ENCODE measurements at regions not wholly inside any gene's neighbourhood (a gene's known extent, or its start where the extent isn't known, plus 50 kb on each side); places are given as distances from the start of the nearest gene placed in this dataset.
"Not testable (repeated sequence)": the region's sequence is repeated elsewhere in the genome, so short reads cannot be mapped to it uniquely, and the experiment has no call there.

- H3K4me1 ChIP-seq (ENCODE audit: control insufficient read depth, insufficient read depth, low read length); DNase-seq (ENCODE audit: low read depth, low spot score); H3K27me3 ChIP-seq (ENCODE audit: control insufficient read depth, insufficient read depth, low read length); in situ Hi-C loops (cut with HindIII; ENCODE audit: low pct_unique_long_range_greater_than_20kb, low sequenced_read_pairs); H3K27ac ChIP-seq (ENCODE audit: low read length); CTCF ChIA-PET; intact Hi-C loops (cut with micrococcal nuclease; ENCODE audit: unreplicated experiment); BruUV-seq (replicated peaks); H3K4me3 ChIP-seq (ENCODE audit: low read depth in 2 of 2, low read length in 2 of 2); POLR2A ChIA-PET; H3K9me3 ChIP-seq (ENCODE audit: control insufficient read depth, insufficient read depth, low read depth, low read length); H3K36me3 ChIP-seq (ENCODE audit: control insufficient read depth, insufficient read depth, low read length): not testable (repeated sequence)
- 0 out of 2 replicates have a peak, but pooled peaks have one; percentile 10 for ATAC-seq
Observed at GRCh38 chr2:111445941-111446340, 325.2 kb downstream of the BCL2L11 start.

- in situ Hi-C loops (cut with HindIII; ENCODE audit: low pct_unique_long_range_greater_than_20kb, low sequenced_read_pairs); H3K4me1 ChIP-seq (ENCODE audit: control insufficient read depth, insufficient read depth, low read length); CTCF ChIA-PET; intact Hi-C loops (cut with micrococcal nuclease; ENCODE audit: unreplicated experiment); DNase-seq (ENCODE audit: low read depth, low spot score); POLR2A ChIA-PET; BruUV-seq (replicated peaks); H3K4me3 ChIP-seq (ENCODE audit: low read depth in 2 of 2, low read length in 2 of 2); H3K27ac ChIP-seq (ENCODE audit: low read length); H3K36me3 ChIP-seq (ENCODE audit: control insufficient read depth, insufficient read depth, low read length); ATAC-seq; H3K27me3 ChIP-seq (ENCODE audit: control insufficient read depth, insufficient read depth, low read length); H3K9me3 ChIP-seq (ENCODE audit: control insufficient read depth, insufficient read depth, low read depth, low read length): not testable (repeated sequence)
Observed at GRCh38 chr2:111447482-111447881, 326.8 kb downstream of the BCL2L11 start.

GRCh38 chr2:111448796-111449195 lies 328.1 kb downstream of the BCL2L11 start:
- in situ Hi-C loops (cut with HindIII; ENCODE audit: low pct_unique_long_range_greater_than_20kb, low sequenced_read_pairs); H3K36me3 ChIP-seq (ENCODE audit: control insufficient read depth, insufficient read depth, low read length); H3K27me3 ChIP-seq (ENCODE audit: control insufficient read depth, insufficient read depth, low read length); CTCF ChIA-PET; POLR2A ChIA-PET; ATAC-seq; BruUV-seq (replicated peaks); DNase-seq (ENCODE audit: low read depth, low spot score); H3K4me3 ChIP-seq (ENCODE audit: low read depth in 2 of 2, low read length in 2 of 2); intact Hi-C loops (cut with micrococcal nuclease; ENCODE audit: unreplicated experiment); H3K4me1 ChIP-seq (ENCODE audit: control insufficient read depth, insufficient read depth, low read length); H3K9me3 ChIP-seq (ENCODE audit: control insufficient read depth, insufficient read depth, low read depth, low read length): not testable (repeated sequence)
- peak overlapping the region; percentile 70; the same call in 1 of the 2 replicates for H3K27ac ChIP-seq (ENCODE audit: low read length)

GRCh38 chr2:111450526-111450925 lies 329.8 kb downstream of the BCL2L11 start:
- in situ Hi-C loops (cut with HindIII; ENCODE audit: low pct_unique_long_range_greater_than_20kb, low sequenced_read_pairs); H3K27ac ChIP-seq (ENCODE audit: low read length): not testable (repeated sequence)
- intact Hi-C loops (cut with micrococcal nuclease; ENCODE audit: unreplicated experiment): loop anchor here (10.0 kb wide), 1 partner anchor 326 kb away; the partner anchor contains the start of gene BCL2L11

GRCh38 chr2:111451692-111452199 lies 331.0 kb downstream of the BCL2L11 start:
- BruUV-seq (replicated peaks); DNase-seq (ENCODE audit: low read depth, low spot score); ATAC-seq; POLR2A ChIA-PET; H3K4me1 ChIP-seq (ENCODE audit: control insufficient read depth, insufficient read depth, low read length); H3K36me3 ChIP-seq (ENCODE audit: control insufficient read depth, insufficient read depth, low read length); H3K27me3 ChIP-seq (ENCODE audit: control insufficient read depth, insufficient read depth, low read length); in situ Hi-C loops (cut with HindIII; ENCODE audit: low pct_unique_long_range_greater_than_20kb, low sequenced_read_pairs); CTCF ChIA-PET; H3K9me3 ChIP-seq (ENCODE audit: control insufficient read depth, insufficient read depth, low read depth, low read length): not testable (repeated sequence)
- H3K27ac ChIP-seq (ENCODE audit: low read length): peak overlapping the region; percentile 79
- H3K4me3 ChIP-seq (ENCODE audit: low read depth in 2 of 2, low read length in 2 of 2): peak overlapping the region; percentile 8 to 37; a peak in 3 of 4 replicates
- intact Hi-C loops (cut with micrococcal nuclease; ENCODE audit: unreplicated experiment): loop anchor here (10.0 kb wide), 1 partner anchor 327 kb away; the partner anchor contains the start of gene BCL2L11

More at GRCh38 chr2:111450526-111450925, 329.8 kb downstream of the BCL2L11 start:
- ATAC-seq; H3K27me3 ChIP-seq (ENCODE audit: control insufficient read depth, insufficient read depth, low read length); H3K9me3 ChIP-seq (ENCODE audit: control insufficient read depth, insufficient read depth, low read depth, low read length); H3K4me3 ChIP-seq (ENCODE audit: low read depth in 2 of 2, low read length in 2 of 2); H3K36me3 ChIP-seq (ENCODE audit: control insufficient read depth, insufficient read depth, low read length); DNase-seq (ENCODE audit: low read depth, low spot score); CTCF ChIA-PET; BruUV-seq (replicated peaks); POLR2A ChIA-PET; H3K4me1 ChIP-seq (ENCODE audit: control insufficient read depth, insufficient read depth, low read length): not testable (repeated sequence)

- H3K4me3 ChIP-seq (ENCODE audit: low read depth in 2 of 2, low read length in 2 of 2): peak overlapping the region; percentile 8 to 37; a peak in 3 of 4 replicates
- BruUV-seq (replicated peaks); POLR2A ChIA-PET; in situ Hi-C loops (cut with HindIII; ENCODE audit: low pct_unique_long_range_greater_than_20kb, low sequenced_read_pairs); H3K27me3 ChIP-seq (ENCODE audit: control insufficient read depth, insufficient read depth, low read length); H3K9me3 ChIP-seq (ENCODE audit: control insufficient read depth, insufficient read depth, low read depth, low read length); ATAC-seq; H3K36me3 ChIP-seq (ENCODE audit: control insufficient read depth, insufficient read depth, low read length); H3K4me1 ChIP-seq (ENCODE audit: control insufficient read depth, insufficient read depth, low read length); CTCF ChIA-PET; DNase-seq (ENCODE audit: low read depth, low spot score): not testable (repeated sequence)
- intact Hi-C loops (cut with micrococcal nuclease; ENCODE audit: unreplicated experiment): loop anchor here (10.0 kb wide), 1 partner anchor 327 kb away; the partner anchor contains the start of gene BCL2L11
- peak overlapping the region; percentile 79 for H3K27ac ChIP-seq (ENCODE audit: low read length)
Observed at GRCh38 chr2:111452208-111452607, 331.5 kb downstream of the BCL2L11 start.

- CTCF ChIA-PET; DNase-seq (ENCODE audit: low read depth, low spot score); H3K27ac ChIP-seq (ENCODE audit: low read length); H3K4me1 ChIP-seq (ENCODE audit: control insufficient read depth, insufficient read depth, low read length); H3K4me3 ChIP-seq (ENCODE audit: low read depth in 2 of 2, low read length in 2 of 2); BruUV-seq (replicated peaks); in situ Hi-C loops (cut with HindIII; ENCODE audit: low pct_unique_long_range_greater_than_20kb, low sequenced_read_pairs); H3K27me3 ChIP-seq (ENCODE audit: control insufficient read depth, insufficient read depth, low read length); H3K36me3 ChIP-seq (ENCODE audit: control insufficient read depth, insufficient read depth, low read length); H3K9me3 ChIP-seq (ENCODE audit: control insufficient read depth, insufficient read depth, low read depth, low read length); POLR2A ChIA-PET: not testable (repeated sequence)
- intact Hi-C loops (cut with micrococcal nuclease; ENCODE audit: unreplicated experiment): loop anchor here (10.0 kb wide), 1 partner anchor 329 kb away; the partner anchor contains the start of gene BCL2L11
- ATAC-seq: peak; percentile 54
Observed at GRCh38 chr2:111453308-111453707, 332.6 kb downstream of the BCL2L11 start.
